NCI-H2107 treated with DMSO at 0.1 percent for 48 hours (cell line): ENCODE measurements at regions not wholly inside any gene's neighbourhood (a gene's known extent, or its start where the extent isn't known, plus 50 kb on each side); places are given as distances from the start of the nearest gene placed in this dataset.
"Not testable (repeated sequence)": the region's sequence is repeated elsewhere in the genome, so short reads cannot be mapped to it uniquely, and the experiment has no call there.

ENCODE experiments used
- DNase-seq: peaks from one replicate; lab custom pipeline; 2025; ENCODE audit not compliant: unreplicated experiment; lab: John Stamatoyannopoulos, UW

GRCh38 chr3:10653866-10654611 is 148.7 kb upstream of the ATP2B2 start:
- no peak for DNase-seq

- no peak for DNase-seq
Observed at GRCh38 chr3:10655105-10655504, 149.7 kb upstream of the ATP2B2 start.

GRCh38 chr3:10657339-10657738 is 152.0 kb upstream of the ATP2B2 start:
- not testable (repeated sequence) for DNase-seq

GRCh38 chr3:10665592-10665991 is 150.4 kb upstream of the SLC6A11 start:
- DNase-seq, result no peak

GRCh38 chr3:10666621-10667020 is 149.4 kb upstream of the SLC6A11 start:
- DNase-seq, result no peak

GRCh38 chr3:10667269-10667668 is 148.8 kb upstream of the SLC6A11 start:
- DNase-seq, result no peak

GRCh38 chr3:10667901-10668476 is 148.0 kb upstream of the SLC6A11 start:
- DNase-seq, result no peak

- DNase-seq, result no peak
Observed at GRCh38 chr3:10669490-10670048, 146.5 kb upstream of the SLC6A11 start.

- DNase-seq, result no peak
Observed at GRCh38 chr3:10672422-10672821, 143.6 kb upstream of the SLC6A11 start.

GRCh38 chr3:10674578-10674977 is 141.4 kb upstream of the SLC6A11 start:
- no peak for DNase-seq

- DNase-seq, result no peak
Observed at GRCh38 chr3:10676905-10677304, 139.1 kb upstream of the SLC6A11 start.

- DNase-seq, result no peak
Observed at GRCh38 chr3:10678796-10679376, 137.1 kb upstream of the SLC6A11 start.

- no peak for DNase-seq
Observed at GRCh38 chr3:10680796-10681195, 135.2 kb upstream of the SLC6A11 start.

- no peak for DNase-seq
Observed at GRCh38 chr3:10682692-10683091, 133.3 kb upstream of the SLC6A11 start.

- no peak for DNase-seq
Observed at GRCh38 chr3:10683106-10683505, 132.9 kb upstream of the SLC6A11 start.

GRCh38 chr3:10688126-10688525 is 127.9 kb upstream of the SLC6A11 start:
- DNase-seq, result no peak

- no peak for DNase-seq
Observed at GRCh38 chr3:10688548-10689172, 127.4 kb upstream of the SLC6A11 start.

GRCh38 chr3:10692039-10692622 is 123.9 kb upstream of the SLC6A11 start:
- DNase-seq, result no peak

- DNase-seq, result no peak
Observed at GRCh38 chr3:10693457-10693856, 122.6 kb upstream of the SLC6A11 start.

GRCh38 chr3:10694179-10694578 is 121.8 kb upstream of the SLC6A11 start:
- no peak for DNase-seq

- DNase-seq, result not testable (repeated sequence)
Observed at GRCh38 chr3:10695186-10695585, 120.8 kb upstream of the SLC6A11 start.
